ENCODE measurements at regions not wholly inside any gene's neighbourhood (a gene's known extent, or its start where the extent isn't known, plus 50 kb on each side); places are given as distances from the start of the nearest gene placed in this dataset.

DNA sequence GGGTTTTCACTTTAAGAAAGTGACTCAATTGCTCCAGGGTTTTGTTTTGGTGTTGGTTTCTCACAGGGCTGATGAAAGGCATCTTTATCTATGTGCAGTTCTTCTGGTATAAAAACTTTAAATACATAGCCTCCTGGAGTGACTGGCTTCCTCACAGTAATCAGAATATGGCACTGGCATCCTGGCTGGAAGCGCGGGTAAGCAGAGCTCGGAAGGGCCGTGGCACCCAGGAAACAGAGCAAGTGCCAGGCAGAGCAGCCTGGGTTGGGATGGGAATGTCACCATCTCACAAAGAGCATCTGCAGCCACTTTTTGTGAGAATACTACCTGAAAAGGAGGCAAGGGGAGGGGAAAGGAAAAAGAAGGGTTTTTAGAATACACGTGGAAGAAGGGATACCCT, 534.7 kb downstream of the PLCL1 start:
- TF ChIP-seq POLR2A (IDR thresholded peaks at IDR 0.05) = no peak
- TF ChIP-seq, protein P1, sequence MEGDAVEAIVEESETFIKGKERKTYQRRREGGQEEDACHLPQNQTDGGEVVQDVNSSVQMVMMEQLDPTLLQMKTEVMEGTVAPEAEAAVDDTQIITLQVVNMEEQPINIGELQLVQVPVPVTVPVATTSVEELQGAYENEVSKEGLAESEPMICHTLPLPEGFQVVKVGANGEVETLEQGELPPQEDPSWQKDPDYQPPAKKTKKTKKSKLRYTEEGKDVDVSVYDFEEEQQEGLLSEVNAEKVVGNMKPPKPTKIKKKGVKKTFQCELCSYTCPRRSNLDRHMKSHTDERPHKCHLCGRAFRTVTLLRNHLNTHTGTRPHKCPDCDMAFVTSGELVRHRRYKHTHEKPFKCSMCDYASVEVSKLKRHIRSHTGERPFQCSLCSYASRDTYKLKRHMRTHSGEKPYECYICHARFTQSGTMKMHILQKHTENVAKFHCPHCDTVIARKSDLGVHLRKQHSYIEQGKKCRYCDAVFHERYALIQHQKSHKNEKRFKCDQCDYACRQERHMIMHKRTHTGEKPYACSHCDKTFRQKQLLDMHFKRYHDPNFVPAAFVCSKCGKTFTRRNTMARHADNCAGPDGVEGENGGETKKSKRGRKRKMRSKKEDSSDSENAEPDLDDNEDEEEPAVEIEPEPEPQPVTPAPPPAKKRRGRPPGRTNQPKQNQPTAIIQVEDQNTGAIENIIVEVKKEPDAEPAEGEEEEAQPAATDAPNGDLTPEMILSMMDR (IDR thresholded peaks at IDR 0.05) = no peak
- no peak for TF ChIP-seq POLR2AphosphoS5 (IDR thresholded peaks at IDR 0.05)

Data from sigmoid colon (tissue), 4 donors.